Fibroblast of the aortic adventitia (primary cell): ENCODE measurements at regions not wholly inside any gene's neighbourhood (a gene's known extent, or its start where the extent isn't known, plus 50 kb on each side); places are given as distances from the start of the nearest gene placed in this dataset.

Experiments
- DNase-seq: peaks from one replicate; pipeline ENCODE4 v3.0.0-alpha.2; 2010; ENCODE audit warnings: low read depth
- H3K4me3 ChIP-seq: 2 replicates; pipeline ENCODE4 v1.5.1; 2011; ENCODE audit warnings: low read depth, mild to moderate bottlenecking, control low read depth, low read length, moderate library complexity
- TF ChIP-seq, protein P1 (sequence below): IDR thresholded peaks from 2 replicates; pipeline ENCODE4 v1.5.1; 2011; ENCODE audit warnings: mild to moderate bottlenecking, low read length, control low read depth, inconsistent platforms; ENCODE audit not compliant: insufficient read depth

DNA sequence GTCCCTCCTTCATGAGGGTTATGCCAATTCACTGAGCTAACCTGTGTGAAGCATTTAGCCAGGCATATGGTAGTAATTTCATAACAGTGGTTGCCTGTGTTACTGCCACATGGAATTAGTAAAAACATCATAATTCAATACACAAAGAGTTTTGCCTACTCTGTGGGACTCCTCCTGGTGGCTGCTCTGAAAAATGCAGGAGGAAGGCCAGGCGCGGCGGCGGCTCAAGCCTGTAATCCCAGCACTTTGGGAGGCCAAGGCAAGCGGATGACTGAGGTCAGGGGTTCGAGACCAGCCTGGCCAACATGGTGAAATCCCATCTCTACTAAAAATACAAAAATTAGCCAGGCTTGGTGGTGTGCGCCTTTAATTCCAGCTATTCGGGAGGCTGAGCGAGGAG lies 547.3 kb downstream of the CDK5RAP2 start:
- no peak for DNase-seq
- no peak overlapping the region for H3K4me3 ChIP-seq
- TF ChIP-seq, protein P1, sequence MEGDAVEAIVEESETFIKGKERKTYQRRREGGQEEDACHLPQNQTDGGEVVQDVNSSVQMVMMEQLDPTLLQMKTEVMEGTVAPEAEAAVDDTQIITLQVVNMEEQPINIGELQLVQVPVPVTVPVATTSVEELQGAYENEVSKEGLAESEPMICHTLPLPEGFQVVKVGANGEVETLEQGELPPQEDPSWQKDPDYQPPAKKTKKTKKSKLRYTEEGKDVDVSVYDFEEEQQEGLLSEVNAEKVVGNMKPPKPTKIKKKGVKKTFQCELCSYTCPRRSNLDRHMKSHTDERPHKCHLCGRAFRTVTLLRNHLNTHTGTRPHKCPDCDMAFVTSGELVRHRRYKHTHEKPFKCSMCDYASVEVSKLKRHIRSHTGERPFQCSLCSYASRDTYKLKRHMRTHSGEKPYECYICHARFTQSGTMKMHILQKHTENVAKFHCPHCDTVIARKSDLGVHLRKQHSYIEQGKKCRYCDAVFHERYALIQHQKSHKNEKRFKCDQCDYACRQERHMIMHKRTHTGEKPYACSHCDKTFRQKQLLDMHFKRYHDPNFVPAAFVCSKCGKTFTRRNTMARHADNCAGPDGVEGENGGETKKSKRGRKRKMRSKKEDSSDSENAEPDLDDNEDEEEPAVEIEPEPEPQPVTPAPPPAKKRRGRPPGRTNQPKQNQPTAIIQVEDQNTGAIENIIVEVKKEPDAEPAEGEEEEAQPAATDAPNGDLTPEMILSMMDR: no peak

DNA sequence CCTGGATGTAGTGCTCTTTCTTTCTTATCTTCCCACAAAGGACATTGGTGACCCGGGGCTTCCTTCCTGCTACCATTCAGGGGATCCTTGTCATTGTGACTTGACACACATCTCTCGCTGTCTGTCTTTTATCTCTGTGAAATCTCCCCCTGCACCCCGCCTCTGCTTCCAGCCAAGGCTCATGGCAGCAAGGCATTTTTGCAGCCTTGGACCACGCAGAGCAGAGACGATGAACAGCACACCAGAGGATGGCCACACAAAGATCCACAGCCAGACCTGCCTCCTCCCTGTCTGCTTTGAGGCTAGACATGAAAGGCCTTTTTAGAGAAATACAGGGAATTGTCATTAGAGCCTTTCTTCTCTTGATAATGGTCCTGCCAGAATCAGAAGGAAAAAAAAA lies 549.1 kb downstream of the CDK5RAP2 start:
- DNase-seq: no peak
- TF ChIP-seq, protein P1: no peak
- H3K4me3 ChIP-seq: no peak overlapping the region

DNA sequence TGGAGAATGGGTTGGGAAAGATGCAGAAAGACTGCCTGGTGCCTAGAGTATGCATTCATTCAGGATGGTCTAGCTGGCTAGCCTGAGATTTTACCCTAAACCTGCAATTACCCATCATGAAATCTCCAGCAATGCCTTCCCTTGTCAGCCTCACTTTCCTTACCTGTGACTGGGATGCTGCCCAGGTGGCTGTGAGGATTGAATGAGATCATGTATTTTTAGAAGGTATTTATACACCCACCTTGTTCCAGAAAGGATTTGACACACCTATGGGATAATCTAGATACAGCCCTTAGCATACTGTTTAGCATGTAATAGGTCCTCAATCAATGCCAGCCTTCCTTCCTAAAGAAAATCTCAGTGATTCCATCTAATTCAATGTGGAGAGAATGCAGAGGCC lies 561.4 kb downstream of the CDK5RAP2 start:
- no peak overlapping the region for H3K4me3 ChIP-seq
- TF ChIP-seq, protein P1: no peak
- DNase-seq: no peak

DNA sequence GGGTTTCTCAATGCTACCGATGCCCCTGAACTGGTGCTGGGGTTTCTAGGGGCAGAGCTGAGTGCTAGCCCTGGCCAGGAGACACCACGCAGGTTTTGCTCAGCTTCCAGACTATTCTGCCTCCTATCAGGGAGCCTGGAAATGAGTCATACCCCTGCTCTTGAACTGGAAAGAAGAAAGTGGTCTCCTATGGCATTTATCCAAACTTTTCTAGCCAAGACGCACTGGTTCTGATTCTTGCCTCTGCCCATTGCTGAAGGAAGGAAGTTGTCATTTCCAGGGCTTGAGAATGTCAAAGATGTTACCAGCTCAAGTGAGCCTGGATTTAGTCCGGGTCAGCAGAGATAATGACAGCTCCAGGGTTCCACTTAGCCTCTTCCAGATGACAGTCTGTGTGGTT lies 561.9 kb downstream of the CDK5RAP2 start:
- no peak for DNase-seq
- H3K4me3 ChIP-seq: no peak overlapping the region
- TF ChIP-seq, protein P1: no peak

DNA sequence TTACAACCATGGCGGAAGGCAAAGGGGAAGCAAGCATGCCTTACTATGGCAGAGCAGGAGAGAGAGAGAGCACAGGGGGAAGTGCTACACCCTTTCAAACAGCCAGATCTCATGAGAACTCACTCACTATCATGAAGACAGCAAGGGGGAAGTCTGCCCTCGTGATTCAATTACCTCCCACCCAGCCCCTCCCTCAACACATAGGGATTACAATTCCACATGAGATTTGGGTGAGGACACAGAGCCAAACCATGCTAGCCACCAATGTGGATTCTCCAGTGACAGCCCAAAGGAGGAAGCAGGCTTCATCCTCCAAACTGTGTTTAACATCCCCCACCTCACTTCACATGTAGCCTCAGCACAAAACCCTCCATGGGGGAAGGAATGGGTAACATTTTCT lies 563.7 kb downstream of the CDK5RAP2 start:
- TF ChIP-seq, protein P1: no peak
- DNase-seq: no peak
- no peak overlapping the region for H3K4me3 ChIP-seq

DNA sequence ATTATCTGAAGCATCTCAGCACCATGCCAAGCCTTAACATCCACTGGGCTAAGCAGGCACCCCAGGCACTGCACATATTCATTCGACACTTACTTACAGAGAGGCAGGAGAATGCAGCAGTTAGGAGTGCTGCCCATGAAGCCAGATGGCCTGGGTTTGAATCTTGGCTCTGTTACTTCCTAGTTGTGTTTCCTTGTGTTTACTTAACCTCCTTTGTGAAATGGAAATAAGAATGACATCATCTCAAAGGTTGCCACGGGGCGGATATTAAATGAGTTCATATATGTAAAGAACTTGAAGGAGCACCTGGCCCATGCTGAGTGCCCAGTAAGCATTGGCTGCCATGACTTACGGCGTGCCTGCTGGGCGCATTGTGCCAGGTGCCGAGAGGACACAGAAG lies 565.2 kb downstream of the CDK5RAP2 start:
- H3K4me3 ChIP-seq: no peak overlapping the region
- TF ChIP-seq, protein P1: no peak

DNA sequence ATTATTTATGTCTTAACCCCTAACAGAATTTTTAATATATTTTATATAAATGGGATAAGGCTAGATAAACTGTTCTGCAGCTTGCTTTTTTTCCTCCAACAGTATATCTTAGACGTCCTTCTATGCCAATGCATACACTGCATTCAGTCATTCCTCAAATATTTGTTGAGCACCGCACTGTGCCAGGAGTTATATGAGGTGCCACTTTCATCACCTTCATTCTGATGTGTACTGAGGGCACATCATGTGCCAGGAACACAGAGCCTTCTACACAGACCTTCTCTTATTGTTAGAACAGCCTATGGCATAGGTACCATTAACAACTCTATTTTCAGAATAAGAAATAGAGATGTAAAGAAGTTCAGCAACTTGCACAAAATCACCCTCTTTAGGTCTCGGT lies 570.1 kb downstream of the CDK5RAP2 start:
- H3K4me3 ChIP-seq: no peak overlapping the region
- DNase-seq: no peak
- TF ChIP-seq, protein P1: no peak

More for the DNA sequence above, 565.2 kb downstream of the CDK5RAP2 start:
- DNase-seq: no peak
